ENCODE measurements at regions not wholly inside any gene's neighbourhood (a gene's known extent, or its start where the extent isn't known, plus 50 kb on each side); places are given as distances from the start of the nearest gene placed in this dataset.

- TF ChIP-seq EZH2 (IDR thresholded peaks at IDR 0.05; ENCODE audit: borderline replicate concordance, low read length): no peak
- TF ChIP-seq, protein P1, sequence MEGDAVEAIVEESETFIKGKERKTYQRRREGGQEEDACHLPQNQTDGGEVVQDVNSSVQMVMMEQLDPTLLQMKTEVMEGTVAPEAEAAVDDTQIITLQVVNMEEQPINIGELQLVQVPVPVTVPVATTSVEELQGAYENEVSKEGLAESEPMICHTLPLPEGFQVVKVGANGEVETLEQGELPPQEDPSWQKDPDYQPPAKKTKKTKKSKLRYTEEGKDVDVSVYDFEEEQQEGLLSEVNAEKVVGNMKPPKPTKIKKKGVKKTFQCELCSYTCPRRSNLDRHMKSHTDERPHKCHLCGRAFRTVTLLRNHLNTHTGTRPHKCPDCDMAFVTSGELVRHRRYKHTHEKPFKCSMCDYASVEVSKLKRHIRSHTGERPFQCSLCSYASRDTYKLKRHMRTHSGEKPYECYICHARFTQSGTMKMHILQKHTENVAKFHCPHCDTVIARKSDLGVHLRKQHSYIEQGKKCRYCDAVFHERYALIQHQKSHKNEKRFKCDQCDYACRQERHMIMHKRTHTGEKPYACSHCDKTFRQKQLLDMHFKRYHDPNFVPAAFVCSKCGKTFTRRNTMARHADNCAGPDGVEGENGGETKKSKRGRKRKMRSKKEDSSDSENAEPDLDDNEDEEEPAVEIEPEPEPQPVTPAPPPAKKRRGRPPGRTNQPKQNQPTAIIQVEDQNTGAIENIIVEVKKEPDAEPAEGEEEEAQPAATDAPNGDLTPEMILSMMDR (IDR thresholded peaks at IDR 0.05; ENCODE audit: low read length): no peak
Observed at GRCh38 chr10:107692072-107692471, 527.6 kb upstream of the SORCS1 start.

Measured in OCI-LY1 (cell line).